WTC11 (cell line): ENCODE measurements at regions not wholly inside any gene's neighbourhood (a gene's known extent, or its start where the extent isn't known, plus 50 kb on each side); places are given as distances from the start of the nearest gene placed in this dataset.

Experiments used
- ATAC-seq: fragments of 200-7000 bp; cut with Tn5 transposase; 2 replicates; pipeline ENCODE4 v1.10.0; 2021; ENCODE audit warnings: mild to moderate bottlenecking, moderate library complexity
- CTCF ChIA-PET: fragments of 300-600 bp; sonication (Branson Sonifier 250); formaldehyde crosslinking; loops from one replicate; lab custom pipeline; 2021; ENCODE audit warnings: antibody characterized with exemption; lab: Charles Lee
- POLR2A ChIA-PET: fragments of 350-600 bp; sonication (Branson Sonifier 250); formaldehyde crosslinking; loops from one replicate; lab custom pipeline; 2021; ENCODE audit warnings: antibody characterized with exemption; lab: Charles Lee
- DNase-seq: peaks from one replicate; pipeline ENCODE4 v3.0.0; 2021; ENCODE audit warnings: low spot score
- H3K27ac Mint-ChIP-seq: 2 replicates; pipeline ENCODE4 v1.8.0; 2021; ENCODE audit warnings: mixed read lengths
- H3K27me3 Mint-ChIP-seq: 2 replicates; pipeline ENCODE4 v1.8.0; 2021; ENCODE audit warnings: low read depth, mild to moderate bottlenecking, moderate library complexity, mixed read lengths
- H3K36me3 Mint-ChIP-seq: 2 replicates; pipeline ENCODE4 v1.8.0; 2021; ENCODE audit warnings: mixed read lengths
- H3K4me1 Mint-ChIP-seq: 2 replicates; pipeline ENCODE4 v1.8.0; 2022; ENCODE audit warnings: mixed read lengths
- H3K4me3 Mint-ChIP-seq: 2 replicates; pipeline ENCODE4 v1.8.0; 2021; ENCODE audit warnings: mild to moderate bottlenecking, moderate library complexity, mixed read lengths
- H3K9me3 Mint-ChIP-seq: 2 replicates; pipeline ENCODE4 v1.8.0; 2021; ENCODE audit warnings: mixed read lengths
- EMX1 ChIP-seq: fragments of 250-450 bp; sonication (Bioruptor Pico); IDR thresholded peaks from 2 replicates; pipeline ENCODE4 v1.8.0; 2021; ENCODE audit warnings: mild to moderate bottlenecking
- FOXJ3 ChIP-seq: sonication (generic); formaldehyde crosslinking; IDR thresholded peaks from 2 replicates; pipeline ENCODE4 v1.9.0; 2021; ENCODE audit warnings: missing genetic modification reagents, mild to moderate bottlenecking, borderline replicate concordance
- IRF2 ChIP-seq: sonication (generic); formaldehyde crosslinking; IDR thresholded peaks from 2 replicates; pipeline ENCODE4 v1.8.0; 2022; ENCODE audit warnings: low read depth, missing genetic modification reagents, borderline replicate concordance
- JUN ChIP-seq: sonication (generic); formaldehyde crosslinking; IDR thresholded peaks from 2 replicates; pipeline ENCODE4 v1.8.0; 2023; ENCODE audit warnings: mild to moderate bottlenecking, missing genetic modification reagents
- KAT7 ChIP-seq: sonication (generic); formaldehyde crosslinking; IDR thresholded peaks from 2 replicates; pipeline ENCODE4 v1.8.1; 2023; ENCODE audit warnings: missing genetic modification reagents, mild to moderate bottlenecking, borderline replicate concordance
- MXD4 ChIP-seq: fragments of 250-450 bp; sonication (Bioruptor Pico); IDR thresholded peaks from 2 replicates; pipeline ENCODE4 v1.8.0; 2021; ENCODE audit warnings: mild to moderate bottlenecking, moderate library complexity, borderline replicate concordance
- NFATC4 ChIP-seq: fragments of 250-450 bp; sonication (Bioruptor Pico); IDR thresholded peaks from 2 replicates; pipeline ENCODE4 v1.9.0; 2021; ENCODE audit warnings: mild to moderate bottlenecking
- PRRX2 ChIP-seq: fragments of 250-450 bp; sonication (Bioruptor Pico); IDR thresholded peaks from 2 replicates; pipeline ENCODE4 v1.8.0; 2021; ENCODE audit warnings: mild to moderate bottlenecking
- RELA ChIP-seq: sonication (generic); formaldehyde crosslinking; IDR thresholded peaks from 2 replicates; pipeline ENCODE4 v1.8.1; 2022; ENCODE audit warnings: missing genetic modification reagents, mild to moderate bottlenecking, borderline replicate concordance
- SMAD3 ChIP-seq: sonication (generic); formaldehyde crosslinking; IDR thresholded peaks from 2 replicates; pipeline ENCODE4 v1.8.0; 2022; ENCODE audit warnings: missing genetic modification reagents, mild to moderate bottlenecking, borderline replicate concordance
- SP1 ChIP-seq: sonication (generic); formaldehyde crosslinking; conservative IDR thresholded peaks from 2 replicates; pipeline ENCODE4 v1.8.1; 2022; ENCODE audit warnings: missing genetic modification reagents
- TEAD1 ChIP-seq: sonication (generic); formaldehyde crosslinking; IDR thresholded peaks from 2 replicates; pipeline ENCODE4 v1.8.0; 2022; ENCODE audit warnings: mild to moderate bottlenecking, missing genetic modification reagents
- TP53 ChIP-seq: sonication (generic); formaldehyde crosslinking; IDR thresholded peaks from 2 replicates; pipeline ENCODE4 v1.8.1; 2023; ENCODE audit warnings: mild to moderate bottlenecking, missing genetic modification reagents
- ZNF121 ChIP-seq: sonication (generic); formaldehyde crosslinking; IDR thresholded peaks from 2 replicates; pipeline ENCODE4 v1.8.0; 2023; ENCODE audit warnings: missing genetic modification reagents
- ZNF219 ChIP-seq: sonication (generic); formaldehyde crosslinking; IDR thresholded peaks from 2 replicates; pipeline ENCODE4 v1.8.0; 2023; ENCODE audit warnings: missing genetic modification reagents, mild to moderate bottlenecking, borderline replicate concordance
- ZNF317 ChIP-seq: sonication (generic); formaldehyde crosslinking; IDR thresholded peaks from 2 replicates; pipeline ENCODE4 v1.8.1; 2023; ENCODE audit warnings: low read depth, mild to moderate bottlenecking, moderate library complexity, missing genetic modification reagents, borderline replicate concordance
- ZNF396 ChIP-seq: fragments of 250-450 bp; sonication (Bioruptor Pico); IDR thresholded peaks from 2 replicates; pipeline ENCODE4 v1.8.0; 2021; ENCODE audit warnings: mild to moderate bottlenecking, moderate library complexity, borderline replicate concordance
- ZNF423 ChIP-seq: fragments of 250-450 bp; sonication (Bioruptor Pico); IDR thresholded peaks from 2 replicates; pipeline ENCODE4 v2.1.2; 2022; ENCODE audit warnings: mild to moderate bottlenecking, moderate library complexity
- ZNF671 ChIP-seq: fragments of 250-450 bp; sonication (Bioruptor Pico); IDR thresholded peaks from 2 replicates; pipeline ENCODE4 v1.8.0; 2021; ENCODE audit warnings: mild to moderate bottlenecking
- TF ChIP-seq, protein P1 (sequence below): sonication (generic); formaldehyde crosslinking; IDR thresholded peaks from 2 replicates; pipeline ENCODE4 v1.8.1; 2022; ENCODE audit warnings: mild to moderate bottlenecking, missing genetic modification reagents, moderate library complexity, borderline replicate concordance
- TF ChIP-seq, protein P2 (sequence below): fragments of 250-450 bp; sonication (Bioruptor Pico); conservative IDR thresholded peaks from 2 replicates; pipeline ENCODE4 v1.9.0; 2021; ENCODE audit warnings: mild to moderate bottlenecking
- TF ChIP-seq, protein P3 (sequence below): sonication (generic); formaldehyde crosslinking; IDR thresholded peaks from 2 replicates; pipeline ENCODE4 v1.8.1; 2023; ENCODE audit warnings: mild to moderate bottlenecking, missing genetic modification reagents, moderate library complexity
- TF ChIP-seq, protein P4 (sequence below): sonication (generic); formaldehyde crosslinking; IDR thresholded peaks from 2 replicates; pipeline ENCODE4 v1.8.0; 2023; ENCODE audit warnings: missing genetic modification reagents
- TF ChIP-seq, protein P5 (sequence below): fragments of 250-450 bp; sonication (Bioruptor Pico); IDR thresholded peaks from 2 replicates; pipeline ENCODE4 v1.9.0; 2021; ENCODE audit warnings: mild to moderate bottlenecking
- TF ChIP-seq, protein P6 (sequence below): sonication (generic); formaldehyde crosslinking; IDR thresholded peaks from 2 replicates; pipeline ENCODE4 v1.8.1; 2023; ENCODE audit warnings: mild to moderate bottlenecking, missing genetic modification reagents

DNA sequence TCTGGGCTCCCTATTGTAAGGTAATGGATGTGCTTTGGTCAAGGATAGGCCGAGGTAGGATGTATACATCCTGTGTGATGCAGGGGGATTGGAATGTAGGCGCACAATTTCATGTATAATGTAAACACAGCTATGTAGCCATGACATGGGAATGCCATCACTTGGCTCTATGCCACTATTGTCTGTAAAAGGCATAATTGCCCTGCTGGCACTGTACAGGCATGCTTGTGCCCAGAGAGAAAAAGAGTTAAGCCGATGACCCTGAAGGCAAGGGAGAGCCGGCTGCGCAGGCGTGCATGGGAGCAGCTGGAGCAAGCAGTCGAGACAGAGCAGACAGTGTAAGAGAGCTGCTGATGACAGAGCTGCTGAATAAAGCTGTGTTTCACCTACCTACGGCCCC is 212.5 kb upstream of the CPHXL start:
- ChIA-PET CTCF (no interaction called here), POLR2A (no interaction called here)
- Mint-ChIP-seq H3K9me3 (peaks cover 40% of the 10 kb centered on the region), H3K27ac (no peak overlapping the region), H3K36me3 (peaks cover 8% of the 10 kb centered on the region), H3K27me3 (peaks cover 93% of the 10 kb centered on the region), H3K4me3 (no peak overlapping the region), H3K4me1 (no peaks in the 10 kb centered on the region)
- no peak for ATAC-seq
- TF ChIP-seq JUN: no peak
- no peak for DNase-seq

DNA sequence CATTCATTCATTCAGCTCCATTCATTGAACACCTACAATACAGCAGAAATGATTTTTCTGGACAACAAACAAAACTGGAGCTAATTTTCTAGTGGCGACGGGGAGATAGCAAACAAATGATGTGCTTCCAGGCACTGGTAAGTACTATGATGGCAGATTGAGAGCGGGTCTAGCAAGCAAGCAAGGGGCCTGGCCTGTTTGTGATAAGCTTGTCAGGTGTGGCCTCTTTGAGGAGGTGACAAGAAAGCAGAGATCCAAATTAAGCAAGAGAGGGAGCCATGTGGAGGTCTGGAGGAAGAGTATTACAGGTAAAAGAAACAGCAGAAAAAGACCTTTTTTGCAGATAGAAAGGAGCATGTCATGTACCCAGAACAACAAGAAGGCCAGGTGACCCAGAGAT is 216.1 kb upstream of the CPHXL start:
- ATAC-seq: no peak
- POLR2A ChIA-PET: no interaction called here
- CTCF ChIA-PET: no interaction called here
- peaks cover 8% of the 10 kb centered on the region for H3K36me3 Mint-ChIP-seq
- H3K9me3 Mint-ChIP-seq: peaks cover 45% of the 10 kb centered on the region
- DNase-seq: no peak
- H3K4me3 Mint-ChIP-seq: no peak overlapping the region
- TF ChIP-seq ZNF396 (CRISPR knock-in tag) (no peak), ZNF219 (CRISPR knock-in tag) (no peak), FOXJ3 (CRISPR knock-in tag) (no peak), NFATC4 (CRISPR knock-in tag) (no peak), EMX1 (CRISPR knock-in tag) (no peak), SMAD3 (CRISPR knock-in tag) (no peak), RELA (no peak)
- TF ChIP-seq, protein P1, sequence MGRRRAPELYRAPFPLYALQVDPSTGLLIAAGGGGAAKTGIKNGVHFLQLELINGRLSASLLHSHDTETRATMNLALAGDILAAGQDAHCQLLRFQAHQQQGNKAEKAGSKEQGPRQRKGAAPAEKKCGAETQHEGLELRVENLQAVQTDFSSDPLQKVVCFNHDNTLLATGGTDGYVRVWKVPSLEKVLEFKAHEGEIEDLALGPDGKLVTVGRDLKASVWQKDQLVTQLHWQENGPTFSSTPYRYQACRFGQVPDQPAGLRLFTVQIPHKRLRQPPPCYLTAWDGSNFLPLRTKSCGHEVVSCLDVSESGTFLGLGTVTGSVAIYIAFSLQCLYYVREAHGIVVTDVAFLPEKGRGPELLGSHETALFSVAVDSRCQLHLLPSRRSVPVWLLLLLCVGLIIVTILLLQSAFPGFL (CRISPR knock-in tag): no peak
- TF ChIP-seq, protein P2, sequence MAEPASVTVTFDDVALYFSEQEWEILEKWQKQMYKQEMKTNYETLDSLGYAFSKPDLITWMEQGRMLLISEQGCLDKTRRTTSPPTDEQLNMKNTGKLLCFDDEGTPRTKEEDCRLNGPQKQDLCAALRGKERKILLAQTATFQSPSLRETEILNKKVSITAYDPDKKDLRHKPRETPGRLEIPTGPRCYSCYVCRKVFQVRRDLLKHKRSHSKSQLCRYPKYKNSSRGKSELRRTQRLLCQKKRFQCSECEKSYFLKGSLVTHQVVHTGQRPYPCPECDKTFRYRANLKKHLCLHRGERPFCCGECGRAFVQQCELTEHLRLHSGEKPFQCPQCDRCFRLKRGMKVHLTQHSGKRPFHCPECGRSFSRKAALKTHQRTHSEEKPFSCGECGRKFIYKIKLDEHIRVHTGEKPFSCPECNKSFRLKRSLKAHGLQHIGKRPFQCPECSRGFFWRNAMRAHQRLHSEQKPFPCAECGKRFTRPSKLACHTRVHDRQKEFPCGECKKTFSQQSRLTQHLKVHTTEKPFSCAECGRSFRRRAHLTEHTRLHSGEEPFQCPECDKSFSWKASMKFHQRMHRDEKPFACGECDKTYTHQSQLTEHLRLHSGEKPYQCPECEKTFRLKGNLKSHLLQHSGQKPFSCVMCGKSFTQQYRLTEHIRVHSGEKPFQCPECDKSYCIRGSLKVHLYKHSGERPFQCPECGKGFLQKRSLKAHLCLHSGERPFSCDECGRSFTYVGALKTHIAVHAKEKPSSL (CRISPR knock-in tag): no peak
- TF ChIP-seq, protein P3, sequence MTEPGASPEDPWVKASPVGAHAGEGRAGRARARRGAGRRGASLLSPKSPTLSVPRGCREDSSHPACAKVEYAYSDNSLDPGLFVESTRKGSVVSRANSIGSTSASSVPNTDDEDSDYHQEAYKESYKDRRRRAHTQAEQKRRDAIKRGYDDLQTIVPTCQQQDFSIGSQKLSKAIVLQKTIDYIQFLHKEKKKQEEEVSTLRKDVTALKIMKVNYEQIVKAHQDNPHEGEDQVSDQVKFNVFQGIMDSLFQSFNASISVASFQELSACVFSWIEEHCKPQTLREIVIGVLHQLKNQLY (CRISPR knock-in tag): no peak
- H3K4me1 Mint-ChIP-seq: no peaks in the 10 kb centered on the region
- peaks cover 80% of the 10 kb centered on the region for H3K27me3 Mint-ChIP-seq
- no peak overlapping the region for H3K27ac Mint-ChIP-seq

DNA sequence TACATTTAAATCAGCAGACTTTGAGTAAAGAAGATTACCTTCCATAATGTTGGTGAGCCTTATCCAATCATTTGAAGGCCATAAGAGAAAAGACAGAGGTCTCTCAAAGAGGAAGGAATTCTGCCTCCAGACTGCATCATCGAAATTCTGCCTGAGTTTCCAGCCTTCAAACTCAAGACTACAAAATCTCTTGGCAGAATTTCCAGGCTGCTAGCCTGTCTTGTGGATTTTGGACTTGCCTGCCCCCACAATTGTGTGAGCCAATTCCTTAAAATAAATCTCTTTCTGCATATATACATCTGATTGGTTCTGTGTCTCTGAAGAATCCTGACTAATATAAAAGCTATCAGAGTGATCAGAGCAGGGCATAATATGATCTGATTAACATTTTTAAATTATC is 216.6 kb upstream of the CPHXL start:
- Mint-ChIP-seq H3K4me3 (no peak overlapping the region), H3K36me3 (peaks cover 8% of the 10 kb centered on the region), H3K9me3 (peaks cover 42% of the 10 kb centered on the region), H3K27ac (no peak overlapping the region), H3K27me3 (peaks cover 81% of the 10 kb centered on the region), H3K4me1 (no peaks in the 10 kb centered on the region)
- ChIA-PET CTCF (no interaction called here), POLR2A (no interaction called here)
- ATAC-seq (no peak), DNase-seq (no peak)
- TF ChIP-seq, protein P4, sequence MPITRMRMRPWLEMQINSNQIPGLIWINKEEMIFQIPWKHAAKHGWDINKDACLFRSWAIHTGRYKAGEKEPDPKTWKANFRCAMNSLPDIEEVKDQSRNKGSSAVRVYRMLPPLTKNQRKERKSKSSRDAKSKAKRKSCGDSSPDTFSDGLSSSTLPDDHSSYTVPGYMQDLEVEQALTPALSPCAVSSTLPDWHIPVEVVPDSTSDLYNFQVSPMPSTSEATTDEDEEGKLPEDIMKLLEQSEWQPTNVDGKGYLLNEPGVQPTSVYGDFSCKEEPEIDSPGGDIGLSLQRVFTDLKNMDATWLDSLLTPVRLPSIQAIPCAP (CRISPR knock-in tag): no peak
- TF ChIP-seq ZNF317: no peak
- no peak for TF ChIP-seq TP53
- TF ChIP-seq ZNF121 (CRISPR knock-in tag): no peak
- no peak for TF ChIP-seq ZNF219 (CRISPR knock-in tag)
- no peak for TF ChIP-seq KAT7 (CRISPR knock-in tag)
- TF ChIP-seq IRF2 (CRISPR knock-in tag): no peak
- TF ChIP-seq, protein P5, sequence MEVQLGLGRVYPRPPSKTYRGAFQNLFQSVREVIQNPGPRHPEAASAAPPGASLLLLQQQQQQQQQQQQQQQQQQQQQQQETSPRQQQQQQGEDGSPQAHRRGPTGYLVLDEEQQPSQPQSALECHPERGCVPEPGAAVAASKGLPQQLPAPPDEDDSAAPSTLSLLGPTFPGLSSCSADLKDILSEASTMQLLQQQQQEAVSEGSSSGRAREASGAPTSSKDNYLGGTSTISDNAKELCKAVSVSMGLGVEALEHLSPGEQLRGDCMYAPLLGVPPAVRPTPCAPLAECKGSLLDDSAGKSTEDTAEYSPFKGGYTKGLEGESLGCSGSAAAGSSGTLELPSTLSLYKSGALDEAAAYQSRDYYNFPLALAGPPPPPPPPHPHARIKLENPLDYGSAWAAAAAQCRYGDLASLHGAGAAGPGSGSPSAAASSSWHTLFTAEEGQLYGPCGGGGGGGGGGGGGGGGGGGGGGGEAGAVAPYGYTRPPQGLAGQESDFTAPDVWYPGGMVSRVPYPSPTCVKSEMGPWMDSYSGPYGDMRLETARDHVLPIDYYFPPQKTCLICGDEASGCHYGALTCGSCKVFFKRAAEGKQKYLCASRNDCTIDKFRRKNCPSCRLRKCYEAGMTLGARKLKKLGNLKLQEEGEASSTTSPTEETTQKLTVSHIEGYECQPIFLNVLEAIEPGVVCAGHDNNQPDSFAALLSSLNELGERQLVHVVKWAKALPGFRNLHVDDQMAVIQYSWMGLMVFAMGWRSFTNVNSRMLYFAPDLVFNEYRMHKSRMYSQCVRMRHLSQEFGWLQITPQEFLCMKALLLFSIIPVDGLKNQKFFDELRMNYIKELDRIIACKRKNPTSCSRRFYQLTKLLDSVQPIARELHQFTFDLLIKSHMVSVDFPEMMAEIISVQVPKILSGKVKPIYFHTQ (CRISPR knock-in tag): no peak
- no peak for TF ChIP-seq RELA
- no peak for TF ChIP-seq PRRX2 (CRISPR knock-in tag)
- no peak for TF ChIP-seq FOXJ3 (CRISPR knock-in tag)
- no peak for TF ChIP-seq ZNF423 (CRISPR knock-in tag)
- TF ChIP-seq MXD4: no peak
- TF ChIP-seq ZNF671 (CRISPR knock-in tag): no peak
- TF ChIP-seq TEAD1: no peak
- TF ChIP-seq NFATC4 (CRISPR knock-in tag): no peak
- TF ChIP-seq, protein P6, sequence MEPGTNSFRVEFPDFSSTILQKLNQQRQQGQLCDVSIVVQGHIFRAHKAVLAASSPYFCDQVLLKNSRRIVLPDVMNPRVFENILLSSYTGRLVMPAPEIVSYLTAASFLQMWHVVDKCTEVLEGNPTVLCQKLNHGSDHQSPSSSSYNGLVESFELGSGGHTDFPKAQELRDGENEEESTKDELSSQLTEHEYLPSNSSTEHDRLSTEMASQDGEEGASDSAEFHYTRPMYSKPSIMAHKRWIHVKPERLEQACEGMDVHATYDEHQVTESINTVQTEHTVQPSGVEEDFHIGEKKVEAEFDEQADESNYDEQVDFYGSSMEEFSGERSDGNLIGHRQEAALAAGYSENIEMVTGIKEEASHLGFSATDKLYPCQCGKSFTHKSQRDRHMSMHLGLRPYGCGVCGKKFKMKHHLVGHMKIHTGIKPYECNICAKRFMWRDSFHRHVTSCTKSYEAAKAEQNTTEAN: no peak
- no peak for TF ChIP-seq ZNF396 (CRISPR knock-in tag)
- no peak for TF ChIP-seq SP1 (CRISPR knock-in tag)
